SK-N-SH (cell line): ENCODE measurements at regions not wholly inside any gene's neighbourhood (a gene's known extent, or its start where the extent isn't known, plus 50 kb on each side); places are given as distances from the start of the nearest gene placed in this dataset.

Source experiments
- CTCF ChIA-PET: fragments of 300-600, 350-600 bp; formaldehyde crosslinking; extraction: SDS; loops from one replicate; lab custom pipeline; 2021; lab: Yijun Ruan, JAX
- POLR2A ChIA-PET: fragments of 350-600 bp; sonication (Branson Sonifier 250); formaldehyde crosslinking; extraction: SDS; loops from one replicate; lab custom pipeline; 2020; ENCODE audit warnings: antibody characterized with exemption, inconsistent platforms; lab: Yijun Ruan, JAX
- DNase-seq: peaks from one replicate; pipeline ENCODE4 v3.0.0; 2012
- H2AFZ ChIP-seq: fragments of 200-600 bp; sonication (generic); 2 replicates; pipeline ENCODE4 v1.8.1; 2016; ENCODE audit warnings: antibody characterized with exemption, mild to moderate bottlenecking, low read depth
- H3F3A ChIP-seq: fragments of 200-600 bp; sonication (generic); replicated peaks from 2 replicates; pipeline ENCODE3; 2016; ENCODE audit warnings: antibody characterized with exemption, mild to moderate bottlenecking; ENCODE audit not compliant: insufficient read depth
- H3K27ac ChIP-seq, 2 experiments: fragments of 200-500 bp in 1 of 2; fragments of 200-600 bp in 1 of 2; sonication (Bioruptor generic) in 1 of 2; sonication (generic), shearing (Covaris generic) in 1 of 2; 2 replicates each; pipeline versions ENCODE4 v1.5.1 to v1.6.1; 2014 to 2016; ENCODE audit warnings: low read depth in 2 of 2, inconsistent platforms in 1 of 2, low read length in 1 of 2, mild to moderate bottlenecking in 1 of 2, mixed read lengths in 1 of 2
- H3K27me3 ChIP-seq: fragments of 200-600 bp; sonication (generic), shearing (Covaris generic); 2 replicates; pipeline ENCODE4 v1.6.1; 2016; ENCODE audit warnings: mixed run types; ENCODE audit not compliant: insufficient read depth
- H3K36me3 ChIP-seq, 2 experiments: fragments of 200-500 bp in 1 of 2; fragments of 200-600 bp in 1 of 2; sonication (Bioruptor generic) in 1 of 2; sonication (generic) in 1 of 2; replicated peaks in 1 of 2; 2 replicates each; pipeline versions ENCODE3 to v1.5.1; 2014 to 2016; ENCODE audit warnings: low read length in 1 of 2, mild to moderate bottlenecking in 1 of 2; ENCODE audit not compliant: insufficient read depth in 2 of 2, control insufficient read depth in 1 of 2
- H3K4me1 ChIP-seq, 2 experiments: fragments of 200-500 bp in 1 of 2; fragments of 200-600 bp in 1 of 2; sonication (Bioruptor generic) in 1 of 2; sonication (generic), shearing (Covaris generic) in 1 of 2; 2 replicates each; pipeline versions ENCODE4 v1.5.1 to v1.6.1; 2014 to 2016; ENCODE audit warnings: low read depth in 1 of 2, low read length in 1 of 2, mixed run types in 1 of 2; ENCODE audit not compliant: insufficient read depth in 2 of 2, control insufficient read depth in 1 of 2
- H3K4me2 ChIP-seq: fragments of 200-600 bp; sonication (generic), shearing (Covaris generic); 2 replicates; pipeline ENCODE4 v1.6.1; 2017; ENCODE audit warnings: mixed run types
- H3K4me3 ChIP-seq, 2 experiments: fragments of 200-500 bp in 1 of 2; fragments of 200-600 bp in 1 of 2; sonication (Bioruptor generic) in 1 of 2; sonication (generic), shearing (Covaris generic) in 1 of 2; 2 replicates each; pipeline versions ENCODE4 v1.5.1 to v1.8.1; 2014 to 2016; ENCODE audit warnings: low read depth in 2 of 2, inconsistent platforms in 1 of 2, low read length in 1 of 2, mild to moderate bottlenecking in 1 of 2, mixed read lengths in 1 of 2, moderate library complexity in 1 of 2
- H3K79me2 ChIP-seq: fragments of 200-600 bp; sonication (generic); 2 replicates; pipeline ENCODE4 v1.8.1; 2017; ENCODE audit warnings: mild to moderate bottlenecking; ENCODE audit not compliant: insufficient read depth
- H3K9ac ChIP-seq: fragments of 200-600 bp; sonication (generic); 2 replicates; pipeline ENCODE4 v1.6.1; 2017; ENCODE audit warnings: mixed run types
- H3K9me2 ChIP-seq: fragments of 200-600 bp; sonication (generic); 2 replicates; pipeline ENCODE4 v1.6.1; 2017; ENCODE audit warnings: mixed run types
- H3K9me3 ChIP-seq: fragments of 200-600 bp; sonication (generic); 2 replicates; pipeline ENCODE4 v1.6.1; 2017; ENCODE audit warnings: mixed run types, mild to moderate bottlenecking, moderate library complexity
- H4K20me1 ChIP-seq: fragments of 200-600 bp; sonication (generic); 2 replicates; pipeline ENCODE4 v1.6.1; 2017; ENCODE audit warnings: mild to moderate bottlenecking, mixed run types; ENCODE audit not compliant: insufficient read depth
- CTCF ChIP-seq: fragments of 200-600 bp; sonication (generic); IDR thresholded peaks from 2 replicates; pipeline ENCODE4 v1.6.1; 2017; ENCODE audit warnings: antibody characterized with exemption, mild to moderate bottlenecking, moderate library complexity
- ELF1 ChIP-seq: IDR thresholded peaks from 2 replicates; pipeline ENCODE4 v1.4.0; 2012
- FOXJ3 ChIP-seq: sonication (generic); formaldehyde crosslinking; IDR thresholded peaks from 2 replicates; pipeline ENCODE4 v1.5.1; 2020; ENCODE audit warnings: mild to moderate bottlenecking, missing genetic modification reagents
- FOXM1 ChIP-seq: IDR thresholded peaks from 2 replicates; pipeline ENCODE4 v1.4.0; 2012; ENCODE audit warnings: low read depth, mild to moderate bottlenecking
- GABPA ChIP-seq: IDR thresholded peaks from 2 replicates; pipeline ENCODE4 v1.4.0; 2012; ENCODE audit warnings: low read depth, mild to moderate bottlenecking
- GATA2 ChIP-seq: sonication (generic); formaldehyde crosslinking; IDR thresholded peaks from 2 replicates; pipeline ENCODE4 v1.5.0; 2020; ENCODE audit warnings: mild to moderate bottlenecking, missing genetic modification reagents
- MEF2A ChIP-seq: IDR thresholded peaks from 2 replicates; pipeline ENCODE4 v1.4.0; 2012; ENCODE audit warnings: low read depth, borderline replicate concordance
- NFIC ChIP-seq: IDR thresholded peaks from 2 replicates; pipeline ENCODE4 v1.4.0; 2012; ENCODE audit warnings: borderline replicate concordance
- NRF1 ChIP-seq: IDR thresholded peaks from 2 replicates; pipeline ENCODE4 v1.6.1; 2012; ENCODE audit warnings: low read depth, mild to moderate bottlenecking, low read length
- REST ChIP-seq: IDR thresholded peaks from 2 replicates; pipeline ENCODE4 v1.6.1; 2012; ENCODE audit warnings: mild to moderate bottlenecking, low read depth, low read length, moderate library complexity
- RXRA ChIP-seq: IDR thresholded peaks from 2 replicates; pipeline ENCODE4 v1.4.0; 2012; ENCODE audit warnings: low read depth, mild to moderate bottlenecking, borderline replicate concordance
- TAF1 ChIP-seq: IDR thresholded peaks from 2 replicates; pipeline ENCODE4 v1.6.1; 2012; ENCODE audit warnings: low read depth, mild to moderate bottlenecking, low read length, moderate library complexity, borderline replicate concordance
- USF1 ChIP-seq: IDR thresholded peaks from 2 replicates; pipeline ENCODE4 v1.4.0; 2012; ENCODE audit warnings: low read depth, borderline replicate concordance
- YY1 ChIP-seq: IDR thresholded peaks from 2 replicates; pipeline ENCODE4 v1.4.0; 2012; ENCODE audit warnings: low read depth, mild to moderate bottlenecking
- ZBTB33 ChIP-seq: IDR thresholded peaks from 2 replicates; pipeline ENCODE4 v1.4.0; 2012; ENCODE audit warnings: low read depth, borderline replicate concordance
- WGBS: methylation state at CpG from one replicate; pipeline ENCODE4 v1.1.6; 2017; ENCODE audit warnings: low lambda C conversion rate; 5-methylcytosine and 5-hydroxymethylcytosine counted together

GRCh38 chr11:71176812-71177211 is 75.6 kb downstream of the SHANK2 start (continued):
- TF ChIP-seq FOXJ3, result no peak
- no peak for TF ChIP-seq FOXM1
- TF ChIP-seq RXRA, result no peak
- TF ChIP-seq REST, result no peak

GRCh38 chr11:71173709-71174108 is 78.7 kb downstream of the SHANK2 start:
- Histone ChIP-seq H2AFZ (no peak overlapping the region), H3F3A (no peaks in the 10 kb centered on the region), H3K36me3 (no peaks in the 10 kb centered on the region), H3K79me2 (no peaks in the 10 kb centered on the region), H3K4me2 (no peak overlapping the region), H3K4me1 (no peaks in the 10 kb centered on the region), H3K9me3 (no peaks in the 10 kb centered on the region), H3K27ac (no peak overlapping the region), H3K9me2 (no peaks in the 10 kb centered on the region), H3K4me3 (no peak overlapping the region), H4K20me1 (no peaks in the 10 kb centered on the region), H3K9ac (no peak overlapping the region), H3K27me3 (no peaks in the 10 kb centered on the region)
- ChIA-PET POLR2A (no interaction called here), CTCF (no interaction called here)
- WGBS, result 47% methylated on average over 2 of the region's 4 CpGs
- TF ChIP-seq CTCF (no peak), YY1 (no peak), GATA2 (CRISPR knock-in tag) (no peak), ELF1 (no peak), FOXJ3 (no peak), RXRA (no peak), FOXM1 (no peak)
- no peak for DNase-seq

- Histone ChIP-seq H3K4me1 (no peaks in the 10 kb centered on the region), H4K20me1 (no peaks in the 10 kb centered on the region), H3K9me2 (no peaks in the 10 kb centered on the region), H2AFZ (no peak overlapping the region), H3F3A (no peaks in the 10 kb centered on the region), H3K36me3 (no peaks in the 10 kb centered on the region), H3K4me2 (no peak overlapping the region), H3K27me3 (no peaks in the 10 kb centered on the region), H3K79me2 (no peaks in the 10 kb centered on the region), H3K9me3 (no peaks in the 10 kb centered on the region), H3K9ac (no peak overlapping the region), H3K4me3 (no peak overlapping the region), H3K27ac (no peak overlapping the region)
- CTCF ChIA-PET, result no interaction called here
- DNase-seq, result no peak
- POLR2A ChIA-PET, result no interaction called here
- 71% methylated on average over 6 of the region's 9 CpGs for WGBS
- TF ChIP-seq ELF1, result no peak
- TF ChIP-seq TAF1, result no peak
- TF ChIP-seq ZBTB33, result no peak
- TF ChIP-seq GATA2 (CRISPR knock-in tag), result no peak
- TF ChIP-seq CTCF, result no peak
- no peak for TF ChIP-seq NRF1
- TF ChIP-seq MEF2A, result no peak
- no peak for TF ChIP-seq USF1
- no peak for TF ChIP-seq GABPA
- no peak for TF ChIP-seq NFIC
Measured at GRCh38 chr11:71172680-71173079, 79.7 kb downstream of the SHANK2 start.
